AG04449 (cell line): ENCODE measurements at regions not wholly inside any gene's neighbourhood (a gene's known extent, or its start where the extent isn't known, plus 50 kb on each side); places are given as distances from the start of the nearest gene placed in this dataset.
"Not testable (repeated sequence)": the region's sequence is repeated elsewhere in the genome, so short reads cannot be mapped to it uniquely, and the experiment has no call there.

Experiments
- CTCF ChIA-PET: fragments of 350-600 bp; formaldehyde crosslinking; extraction: SDS; loops from one replicate; lab custom pipeline; 2021; ENCODE audit warnings: antibody characterized with exemption; lab: Yijun Ruan, JAX
- POLR2A ChIA-PET: fragments of 400-600, 350-600 bp; formaldehyde crosslinking; extraction: SDS; loops from one replicate; lab custom pipeline; 2020; ENCODE audit warnings: antibody characterized with exemption, inconsistent platforms; lab: Yijun Ruan, JAX
- DNase-seq: peaks from one replicate; pipeline ENCODE4 v3.0.0-alpha.2; 2010; ENCODE audit warnings: low read depth, low spot score
- H3K4me3 ChIP-seq: 2 replicates; pipeline ENCODE4 v1.5.1; 2011; ENCODE audit warnings: low read depth, mild to moderate bottlenecking, control low read depth, low read length
- CTCF ChIP-seq: IDR thresholded peaks from one replicate; pipeline ENCODE4 v1.5.1; 2011; ENCODE audit warnings: mild to moderate bottlenecking, moderate library complexity, low read length, control low read depth, inconsistent platforms; ENCODE audit not compliant: insufficient read depth; ENCODE audit errors: missing control alignments

DNA sequence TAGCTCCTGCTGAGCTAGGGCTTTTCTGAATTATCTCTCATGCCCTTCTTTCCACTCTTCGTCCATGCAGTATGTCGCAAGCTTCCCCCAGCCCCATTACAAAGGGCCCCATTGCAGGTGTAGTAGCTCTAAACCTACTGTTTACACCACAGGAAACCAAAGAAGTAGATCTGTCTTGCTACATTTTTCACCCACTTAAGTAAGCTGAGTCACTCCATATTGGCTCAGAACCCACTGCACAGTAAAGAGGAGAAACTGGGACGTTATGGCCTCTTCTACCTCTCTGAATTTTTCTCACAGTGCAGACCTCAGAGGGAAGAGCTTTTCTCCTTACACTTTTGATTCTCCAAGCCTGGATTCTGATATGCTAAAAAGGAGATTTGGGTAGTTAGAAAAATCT lies 200.2 kb downstream of the SMARCA1 start:
- H3K4me3 ChIP-seq: no peak overlapping the region
- POLR2A ChIA-PET: no interaction called here
- DNase-seq: no peak
- CTCF ChIA-PET: no interaction called here
- TF ChIP-seq CTCF: no peak

DNA sequence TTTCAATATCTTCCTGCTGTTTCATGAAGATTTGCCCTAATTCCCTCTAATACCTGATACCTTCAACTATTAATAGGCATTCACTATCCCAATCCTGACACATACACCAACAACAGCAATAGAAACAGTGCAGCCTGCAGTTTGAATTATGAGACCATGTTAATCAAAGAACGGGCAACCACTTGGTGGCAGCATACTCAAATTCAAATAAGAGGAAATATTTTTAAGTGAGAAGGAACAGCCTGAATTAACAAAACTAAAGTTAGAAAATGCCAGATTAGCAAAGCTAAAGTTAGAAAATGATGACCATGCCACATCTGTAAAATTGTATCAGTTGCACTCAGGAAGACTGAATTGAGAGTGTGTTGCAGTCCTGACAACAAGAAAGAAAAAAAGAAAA lies 204.9 kb downstream of the SMARCA1 start:
- no peak overlapping the region for H3K4me3 ChIP-seq
- no peak for TF ChIP-seq CTCF
- POLR2A ChIA-PET: no interaction called here
- CTCF ChIA-PET: interaction anchor here (0.9 to 1.5 kb wide), 2 partner anchors 11 to 43 kb away, joined by 3 to 4 read pairs; no protein-coding TSS in a partner anchor
- no peak for DNase-seq

GRCh38 chrX:129316461-129316860 lies 206.8 kb downstream of the SMARCA1 start:
- ChIA-PET POLR2A (no interaction called here), CTCF (no interaction called here)
- DNase-seq: no peak
- TF ChIP-seq CTCF: no peak
- H3K4me3 ChIP-seq: no peak overlapping the region

DNA sequence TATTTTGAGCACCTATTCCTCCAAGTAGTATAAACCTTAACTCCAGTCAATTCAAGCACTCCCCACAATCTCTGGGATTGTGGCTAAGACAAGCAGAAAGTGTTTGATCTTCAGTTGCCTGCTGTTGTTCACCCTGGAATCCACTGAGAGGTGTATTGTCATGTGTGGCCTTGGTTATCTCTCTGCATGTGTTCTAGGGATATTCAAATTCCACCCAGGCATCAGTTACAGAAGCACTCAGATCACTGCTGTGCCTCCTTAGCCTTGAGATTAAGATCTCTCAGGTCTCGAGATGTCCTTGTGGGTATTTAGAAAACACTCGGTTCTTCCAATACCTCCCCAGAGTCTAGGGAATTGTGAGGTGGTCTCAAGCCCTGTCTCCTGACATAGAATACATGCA lies 213.3 kb downstream of the SMARCA1 start:
- DNase-seq: no peak
- ChIA-PET POLR2A (no interaction called here), CTCF (no interaction called here)
- no peak overlapping the region for H3K4me3 ChIP-seq
- TF ChIP-seq CTCF: no peak

- CTCF ChIA-PET: no interaction called here
- POLR2A ChIA-PET: no interaction called here
- no peak for DNase-seq
- no peak for TF ChIP-seq CTCF
- no peak overlapping the region for H3K4me3 ChIP-seq
Measured at GRCh38 chrX:129262912-129263311, 260.4 kb downstream of the SMARCA1 start.

GRCh38 chrX:129255516-129255915 lies 267.8 kb downstream of the SMARCA1 start:
- CTCF ChIA-PET, POLR2A ChIA-PET, DNase-seq, H3K4me3 ChIP-seq: not testable (repeated sequence)

- POLR2A ChIA-PET: no interaction called here
- DNase-seq: no peak
- TF ChIP-seq CTCF: no peak
- H3K4me3 ChIP-seq: no peak overlapping the region
- CTCF ChIA-PET: no interaction called here
Measured at GRCh38 chrX:129249563-129249962, 273.7 kb downstream of the SMARCA1 start.
